Subcutaneous abdominal adipose tissue (tissue), 5 donors: ENCODE measurements at regions not wholly inside any gene's neighbourhood (a gene's known extent, or its start where the extent isn't known, plus 50 kb on each side); places are given as distances from the start of the nearest gene placed in this dataset.

Experiments
- H3K27ac ChIP-seq: one replicate; pipeline ENCODE4 v1.7.0; 2013; ENCODE audit warnings: low read depth, mild to moderate bottlenecking, inconsistent platforms, low read length, moderate library complexity
- H3K27me3 ChIP-seq, 5 donors: one replicate each; pipeline ENCODE4 v1.7.0; 2013; ENCODE audit warnings: low read length in 5 of 5, inconsistent platforms in 1 of 5; ENCODE audit not compliant: control insufficient read depth in 5 of 5, insufficient read depth in 4 of 5
- H3K36me3 ChIP-seq, 5 donors: one replicate each; pipeline ENCODE4 v1.7.0; 2013; ENCODE audit warnings: low read length in 5 of 5; ENCODE audit not compliant: control insufficient read depth in 5 of 5, insufficient read depth in 5 of 5
- H3K4me1 ChIP-seq, 5 donors: one replicate each; pipeline ENCODE4 v1.7.0; 2013; ENCODE audit warnings: low read length in 5 of 5, mild to moderate bottlenecking in 3 of 5, moderate library complexity in 1 of 5; ENCODE audit not compliant: control insufficient read depth in 5 of 5, insufficient read depth in 5 of 5
- H3K4me3 ChIP-seq, 5 donors: one replicate each; pipeline ENCODE4 v1.7.0; 2013; ENCODE audit warnings: low read length in 5 of 5, low read depth in 1 of 5
- H3K9ac ChIP-seq, 5 donors: one replicate each; pipeline ENCODE4 v1.7.0; 2013; ENCODE audit warnings: low read length in 5 of 5, mild to moderate bottlenecking in 4 of 5, moderate library complexity in 3 of 5
- H3K9me3 ChIP-seq, 5 donors: one replicate each; pipeline ENCODE4 v1.7.0; 2013; ENCODE audit warnings: low read length in 5 of 5; ENCODE audit not compliant: control insufficient read depth in 5 of 5
- donor health status: healthy.
- donor health status: healthy.
- donor health status: healthy.
- donor health status: healthy.
- donor health status: healthy.

GRCh38 chr11:109929308-109929707, 163.9 kb upstream of the ZC3H12C start:
- no peaks in the 10 kb centered on the region for H3K36me3 ChIP-seq
- no peaks in the 10 kb centered on the region for H3K4me1 ChIP-seq
- no peak overlapping the region for H3K4me3 ChIP-seq
- H3K9ac ChIP-seq, result no peak overlapping the region
- H3K27ac ChIP-seq, result no peak overlapping the region
- no peaks in the 10 kb centered on the region for H3K27me3 ChIP-seq
- H3K9me3 ChIP-seq, result peaks cover 0 to 3% (median 0%) of the 10 kb centered on the region in 5 donors

GRCh38 chr11:109933126-109933525, 160.1 kb upstream of the ZC3H12C start:
- Histone ChIP-seq H3K4me3 (no peak overlapping the region), H3K4me1 (no peaks in the 10 kb centered on the region), H3K27me3 (no peaks in the 10 kb centered on the region), H3K36me3 (no peaks in the 10 kb centered on the region), H3K27ac (no peak overlapping the region), H3K9me3 (no peaks in the 10 kb centered on the region), H3K9ac (no peak overlapping the region)

GRCh38 chr11:109934151-109934550, 159.0 kb upstream of the ZC3H12C start:
- no peak overlapping the region for H3K4me3 ChIP-seq
- H3K9me3 ChIP-seq, result no peaks in the 10 kb centered on the region
- no peaks in the 10 kb centered on the region for H3K4me1 ChIP-seq
- no peaks in the 10 kb centered on the region for H3K27me3 ChIP-seq
- no peak overlapping the region for H3K9ac ChIP-seq
- H3K27ac ChIP-seq, result no peak overlapping the region
- H3K36me3 ChIP-seq, result no peaks in the 10 kb centered on the region

- no peak overlapping the region for H3K27ac ChIP-seq
- H3K9me3 ChIP-seq, result no peaks in the 10 kb centered on the region
- no peak overlapping the region for H3K4me3 ChIP-seq
- H3K9ac ChIP-seq, result no peak overlapping the region
- H3K27me3 ChIP-seq, result no peaks in the 10 kb centered on the region
- H3K4me1 ChIP-seq, result peaks cover 0 to 2% (median 0%) of the 10 kb centered on the region in 5 donors
- H3K36me3 ChIP-seq, result no peaks in the 10 kb centered on the region
Measured at GRCh38 chr11:109936661-109937180, 156.5 kb upstream of the ZC3H12C start.

GRCh38 chr11:109937968-109938367, 155.2 kb upstream of the ZC3H12C start:
- Histone ChIP-seq H3K4me3 (no peak overlapping the region), H3K36me3 (no peaks in the 10 kb centered on the region), H3K4me1 (peaks cover 0 to 2% (median 0%) of the 10 kb centered on the region in 5 donors), H3K9ac (no peak overlapping the region), H3K27ac (no peak overlapping the region), H3K9me3 (no peaks in the 10 kb centered on the region), H3K27me3 (no peaks in the 10 kb centered on the region)

- no peak overlapping the region for H3K9ac ChIP-seq
- H3K27me3 ChIP-seq, result no peaks in the 10 kb centered on the region
- no peak overlapping the region for H3K4me3 ChIP-seq
Measured at GRCh38 chr11:109939166-109939810, 153.9 kb upstream of the ZC3H12C start.

GRCh38 chr11:109940816-109941215, 152.4 kb upstream of the ZC3H12C start:
- no peak overlapping the region for H3K27ac ChIP-seq
- no peaks in the 10 kb centered on the region for H3K9me3 ChIP-seq
- no peaks in the 10 kb centered on the region for H3K27me3 ChIP-seq
- no peak overlapping the region for H3K4me3 ChIP-seq
- H3K36me3 ChIP-seq, result no peaks in the 10 kb centered on the region
- H3K9ac ChIP-seq, result no peak overlapping the region
- peaks cover 0 to 2% (median 0%) of the 10 kb centered on the region in 5 donors for H3K4me1 ChIP-seq

More at GRCh38 chr11:109939166-109939810, 153.9 kb upstream of the ZC3H12C start:
- Histone ChIP-seq H3K27ac (no peak overlapping the region), H3K36me3 (no peaks in the 10 kb centered on the region), H3K9me3 (no peaks in the 10 kb centered on the region), H3K4me1 (peaks cover 0 to 2% (median 0%) of the 10 kb centered on the region in 5 donors)

- Histone ChIP-seq H3K9me3 (no peaks in the 10 kb centered on the region), H3K27me3 (no peaks in the 10 kb centered on the region), H3K36me3 (no peaks in the 10 kb centered on the region), H3K27ac (no peak overlapping the region), H3K4me3 (peak overlapping the region in 4 of 5 donors; percentile 49 to 69 (median 63)), H3K4me1 (peaks cover 0 to 9% (median 7%) of the 10 kb centered on the region in 5 donors), H3K9ac (peak overlapping the region in 1 of 5 donors; percentile 19)
Measured at GRCh38 chr11:109945626-109946321, 147.4 kb upstream of the ZC3H12C start.

GRCh38 chr11:109946322-109946846, 146.8 kb upstream of the ZC3H12C start:
- Histone ChIP-seq H3K4me1 (peaks cover 0 to 9% (median 7%) of the 10 kb centered on the region in 5 donors), H3K27me3 (no peaks in the 10 kb centered on the region), H3K27ac (peak overlapping the region; percentile 28), H3K4me3 (peak overlapping the region; percentile 34 to 69 (median 59)), H3K9me3 (no peaks in the 10 kb centered on the region), H3K36me3 (no peaks in the 10 kb centered on the region), H3K9ac (peak overlapping the region in 3 of 5 donors; percentile 26 to 57 (median 51))

GRCh38 chr11:109954534-109954933, 138.7 kb upstream of the ZC3H12C start:
- Histone ChIP-seq H3K9ac (no peak overlapping the region), H3K27me3 (no peaks in the 10 kb centered on the region), H3K9me3 (no peaks in the 10 kb centered on the region), H3K4me3 (no peak overlapping the region), H3K4me1 (peaks cover 0 to 7% (median 0%) of the 10 kb centered on the region in 5 donors), H3K27ac (no peak overlapping the region), H3K36me3 (no peaks in the 10 kb centered on the region)
